H1 (cell line): ENCODE measurements at regions not wholly inside any gene's neighbourhood (a gene's known extent, or its start where the extent isn't known, plus 50 kb on each side); places are given as distances from the start of the nearest gene placed in this dataset.

Experiments
- EZH2 ChIP-seq: fragments of 200-600 bp; sonication (generic); IDR thresholded peaks from 2 replicates; pipeline ENCODE4 v1.7.1; 2012; ENCODE audit warnings: low read depth, mild to moderate bottlenecking, moderate library complexity, low read length, inconsistent platforms; ENCODE audit not compliant: severe bottlenecking
- GTF2F1 ChIP-seq: IDR thresholded peaks from 2 replicates; pipeline ENCODE4 v1.6.1; 2012; ENCODE audit warnings: low read depth, low read length, improper control_type of control experiment, borderline replicate concordance
- HDAC2 ChIP-seq, 2 experiments: fragments of 300-600 bp in 1 of 2; sonication (generic) in 1 of 2; IDR thresholded peaks; 2 replicates each; pipeline ENCODE4 v1.6.1; 2011 to 2012; ENCODE audit warnings: low read depth in 2 of 2, low read length in 2 of 2, mild to moderate bottlenecking in 2 of 2, moderate library complexity in 2 of 2, borderline replicate concordance in 1 of 2, inconsistent platforms in 1 of 2
- KDM4A ChIP-seq: IDR thresholded peaks from one replicate; pipeline ENCODE4 v1.7.1; 2012; ENCODE audit warnings: low read depth, mild to moderate bottlenecking, moderate library complexity, low read length, inconsistent platforms; ENCODE audit not compliant: severe bottlenecking
- NRF1 ChIP-seq: IDR thresholded peaks from 2 replicates; pipeline ENCODE4 v1.6.1; 2011; ENCODE audit warnings: mild to moderate bottlenecking, low read depth, low read length, improper control_type of control experiment
- PHF8 ChIP-seq: fragments of 200-600 bp; sonication (generic); conservative IDR thresholded peaks from 2 replicates; pipeline ENCODE4 v1.7.1; 2012; ENCODE audit warnings: low read depth, mild to moderate bottlenecking, inconsistent platforms, low read length, moderate library complexity
- SRF ChIP-seq: IDR thresholded peaks from 2 replicates; pipeline ENCODE4 v1.6.1; 2011; ENCODE audit warnings: mild to moderate bottlenecking, low read depth, low read length, moderate library complexity
- TAF1 ChIP-seq: IDR thresholded peaks from 2 replicates; pipeline ENCODE4 v1.6.1; 2011; ENCODE audit warnings: mild to moderate bottlenecking, low read depth, low read length
- TF ChIP-seq, protein P1 (sequence below), 3 experiments: IDR thresholded peaks; 1 replicate in 2 of 3; 2 replicates in 1 of 3; pipeline versions ENCODE4 v1.5.1 to v1.6.1; 2011; ENCODE audit warnings: low read length in 3 of 3, mild to moderate bottlenecking in 3 of 3, inconsistent platforms in 2 of 3, low read depth in 1 of 3, moderate library complexity in 1 of 3; ENCODE audit not compliant: insufficient read depth in 1 of 3; ENCODE audit errors: control extremely low read depth in 1 of 3
- TF ChIP-seq, protein P2 (sequence below): IDR thresholded peaks from 2 replicates; pipeline ENCODE4 v1.6.1; 2012; ENCODE audit warnings: inconsistent platforms

DNA sequence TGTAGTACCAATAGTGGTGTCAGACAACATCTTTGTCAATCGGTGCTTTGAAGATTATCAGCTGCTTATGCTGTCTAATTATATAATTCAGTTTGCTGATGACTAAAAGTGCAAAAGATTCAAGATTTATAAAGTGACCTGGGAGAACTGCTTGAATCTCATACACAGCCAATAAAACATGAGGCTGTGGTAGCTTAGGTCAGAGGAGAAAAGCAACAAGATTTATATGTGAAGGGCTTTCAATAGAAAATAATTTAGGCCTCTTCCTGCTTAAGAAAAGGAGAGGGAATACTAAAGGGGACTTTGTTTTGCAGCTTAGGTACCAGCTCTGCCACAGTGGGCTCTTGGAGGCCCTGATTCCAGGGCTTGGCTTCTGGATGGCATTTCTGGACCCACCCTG is 111.0 kb upstream of the MAD2L1 start:
- TF ChIP-seq, protein P1, sequence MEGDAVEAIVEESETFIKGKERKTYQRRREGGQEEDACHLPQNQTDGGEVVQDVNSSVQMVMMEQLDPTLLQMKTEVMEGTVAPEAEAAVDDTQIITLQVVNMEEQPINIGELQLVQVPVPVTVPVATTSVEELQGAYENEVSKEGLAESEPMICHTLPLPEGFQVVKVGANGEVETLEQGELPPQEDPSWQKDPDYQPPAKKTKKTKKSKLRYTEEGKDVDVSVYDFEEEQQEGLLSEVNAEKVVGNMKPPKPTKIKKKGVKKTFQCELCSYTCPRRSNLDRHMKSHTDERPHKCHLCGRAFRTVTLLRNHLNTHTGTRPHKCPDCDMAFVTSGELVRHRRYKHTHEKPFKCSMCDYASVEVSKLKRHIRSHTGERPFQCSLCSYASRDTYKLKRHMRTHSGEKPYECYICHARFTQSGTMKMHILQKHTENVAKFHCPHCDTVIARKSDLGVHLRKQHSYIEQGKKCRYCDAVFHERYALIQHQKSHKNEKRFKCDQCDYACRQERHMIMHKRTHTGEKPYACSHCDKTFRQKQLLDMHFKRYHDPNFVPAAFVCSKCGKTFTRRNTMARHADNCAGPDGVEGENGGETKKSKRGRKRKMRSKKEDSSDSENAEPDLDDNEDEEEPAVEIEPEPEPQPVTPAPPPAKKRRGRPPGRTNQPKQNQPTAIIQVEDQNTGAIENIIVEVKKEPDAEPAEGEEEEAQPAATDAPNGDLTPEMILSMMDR (IDR thresholded peaks at IDR 0.05; ENCODE audit: control extremely low read depth in 1 of 3, insufficient read depth in 1 of 3, low read depth in 1 of 3, low read length in 3 of 3), result no peak
- TF ChIP-seq TAF1 (no peak), NRF1 (no peak), HDAC2 (IDR thresholded peaks at IDR 0.05; ENCODE audit: borderline replicate concordance in 1 of 2, low read depth in 2 of 2, low read length in 2 of 2) (no peak), SRF (no peak), GTF2F1 (no peak), EZH2 (no peak), PHF8 (no peak), KDM4A (no peak)
- TF ChIP-seq, protein P2, sequence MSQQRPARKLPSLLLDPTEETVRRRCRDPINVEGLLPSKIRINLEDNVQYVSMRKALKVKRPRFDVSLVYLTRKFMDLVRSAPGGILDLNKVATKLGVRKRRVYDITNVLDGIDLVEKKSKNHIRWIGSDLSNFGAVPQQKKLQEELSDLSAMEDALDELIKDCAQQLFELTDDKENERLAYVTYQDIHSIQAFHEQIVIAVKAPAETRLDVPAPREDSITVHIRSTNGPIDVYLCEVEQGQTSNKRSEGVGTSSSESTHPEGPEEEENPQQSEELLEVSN, result no peak
